Activated T-helper 1 cell treated with anti-CD3 and anti-CD28 coated beads, Interleukin-2, amount 50 U/mL, for 16 hours (primary cell): ENCODE measurements at regions not wholly inside any gene's neighbourhood (a gene's known extent, or its start where the extent isn't known, plus 50 kb on each side); places are given as distances from the start of the nearest gene placed in this dataset.
"Not testable (repeated sequence)": the region's sequence is repeated elsewhere in the genome, so short reads cannot be mapped to it uniquely, and the experiment has no call there.

Source experiments
- DNase-seq, 2 donors: peaks; one replicate each; pipeline ENCODE4 v3.0.0-alpha.2; 2020; ENCODE audit warnings: low read depth in 1 of 2, low spot score in 1 of 2

GRCh38 chr6:112971651-112972050 is 624.5 kb downstream of the RFPL4B start:
- no peak for DNase-seq

GRCh38 chr6:112974931-112975330 is 627.8 kb downstream of the RFPL4B start:
- not testable (repeated sequence) for DNase-seq

- DNase-seq: not testable (repeated sequence)
Observed at GRCh38 chr6:112976579-112976978, 629.4 kb downstream of the RFPL4B start.

- no peak for DNase-seq
Observed at GRCh38 chr6:112979830-112980229, 632.7 kb downstream of the RFPL4B start.

GRCh38 chr6:112980676-112981075 is 633.5 kb downstream of the RFPL4B start:
- DNase-seq: no peak

- no peak for DNase-seq
Observed at GRCh38 chr6:112983713-112984261, 636.7 kb downstream of the RFPL4B start.

- DNase-seq: no peak
Observed at GRCh38 chr6:112984899-112985298, 637.8 kb downstream of the RFPL4B start.

GRCh38 chr6:112986321-112986720 is 639.2 kb downstream of the RFPL4B start:
- DNase-seq: no peak

GRCh38 chr6:112988748-112989147 is 641.6 kb downstream of the RFPL4B start:
- no peak for DNase-seq

GRCh38 chr6:112990971-112991370 is 643.8 kb downstream of the RFPL4B start:
- no peak for DNase-seq

GRCh38 chr6:112991912-112992311 is 644.8 kb downstream of the RFPL4B start:
- DNase-seq: no peak

- DNase-seq: no peak
Observed at GRCh38 chr6:112997421-112998085, 650.4 kb downstream of the RFPL4B start.

- no peak for DNase-seq
Observed at GRCh38 chr6:113004054-113004453, 656.9 kb downstream of the RFPL4B start.

GRCh38 chr6:113004470-113005270 is 657.5 kb downstream of the RFPL4B start:
- DNase-seq: no peak

- DNase-seq: no peak
Observed at GRCh38 chr6:113006494-113006893, 659.4 kb downstream of the RFPL4B start.

- DNase-seq: no peak
Observed at GRCh38 chr6:113009682-113010081, 662.6 kb downstream of the RFPL4B start.

GRCh38 chr6:113010196-113010989 is 663.3 kb downstream of the RFPL4B start:
- no peak for DNase-seq

- DNase-seq: no peak
Observed at GRCh38 chr6:113011389-113011788, 664.3 kb downstream of the RFPL4B start.

- DNase-seq: no peak
Observed at GRCh38 chr6:113011801-113012200, 664.7 kb downstream of the RFPL4B start.

- no peak for DNase-seq
Observed at GRCh38 chr6:113015249-113015648, 668.1 kb downstream of the RFPL4B start.

- DNase-seq: no peak
Observed at GRCh38 chr6:113017353-113017752, 670.2 kb downstream of the RFPL4B start.
